BE2C (cell line): ENCODE measurements at regions not wholly inside any gene's neighbourhood (a gene's known extent, or its start where the extent isn't known, plus 50 kb on each side); places are given as distances from the start of the nearest gene placed in this dataset.

Source experiments
- DNase-seq: peaks from one replicate; pipeline ENCODE4 v3.0.0-alpha.2; 2020
- H3K27me3 ChIP-seq: fragments of 250-450 bp; sonication (Bioruptor Pico); 2 replicates; pipeline ENCODE4 v1.5.1; 2020; ENCODE audit warnings: mild to moderate bottlenecking
- H3K36me3 ChIP-seq: fragments of 250-450 bp; sonication (Bioruptor Pico); 2 replicates; pipeline ENCODE4 v1.5.1; 2020; ENCODE audit warnings: mild to moderate bottlenecking
- H3K4me1 ChIP-seq: fragments of 250-450 bp; sonication (Bioruptor Pico); 2 replicates; pipeline ENCODE4 v1.5.1; 2020
- H3K4me3 ChIP-seq: 2 replicates; pipeline ENCODE4 v1.5.1; 2011; ENCODE audit warnings: low read depth, low read length
- H3K9me3 ChIP-seq: fragments of 250-450 bp; sonication (Bioruptor Pico); 2 replicates; pipeline ENCODE4 v1.5.1; 2020
- TF ChIP-seq, protein P1 (sequence below): IDR thresholded peaks from 2 replicates; pipeline ENCODE4 v1.5.1; 2012; ENCODE audit warnings: mild to moderate bottlenecking, low read depth, low read length

DNA sequence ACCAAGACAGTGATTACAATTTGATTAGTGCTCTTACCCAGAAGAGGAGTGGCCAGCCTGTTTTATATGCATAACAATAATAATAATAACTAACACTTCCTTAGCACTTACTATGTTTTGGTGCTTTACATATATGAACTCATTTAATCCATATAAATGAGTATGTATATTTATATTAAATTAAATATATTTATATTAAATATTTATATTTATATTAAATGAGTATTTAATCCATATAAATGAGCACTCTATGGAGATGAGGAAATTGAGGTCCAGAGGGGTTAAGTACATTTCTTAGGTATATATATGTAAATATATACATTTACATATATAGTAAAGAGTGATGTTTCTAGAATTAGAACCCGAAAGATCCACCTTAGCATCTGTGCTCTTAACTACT, 673.9 kb upstream of the ACVR2A start:
- no peaks in the 10 kb centered on the region for H3K9me3 ChIP-seq
- no peak overlapping the region for H3K4me3 ChIP-seq
- no peaks in the 10 kb centered on the region for H3K27me3 ChIP-seq
- no peaks in the 10 kb centered on the region for H3K4me1 ChIP-seq
- no peaks in the 10 kb centered on the region for H3K36me3 ChIP-seq
- TF ChIP-seq, protein P1, sequence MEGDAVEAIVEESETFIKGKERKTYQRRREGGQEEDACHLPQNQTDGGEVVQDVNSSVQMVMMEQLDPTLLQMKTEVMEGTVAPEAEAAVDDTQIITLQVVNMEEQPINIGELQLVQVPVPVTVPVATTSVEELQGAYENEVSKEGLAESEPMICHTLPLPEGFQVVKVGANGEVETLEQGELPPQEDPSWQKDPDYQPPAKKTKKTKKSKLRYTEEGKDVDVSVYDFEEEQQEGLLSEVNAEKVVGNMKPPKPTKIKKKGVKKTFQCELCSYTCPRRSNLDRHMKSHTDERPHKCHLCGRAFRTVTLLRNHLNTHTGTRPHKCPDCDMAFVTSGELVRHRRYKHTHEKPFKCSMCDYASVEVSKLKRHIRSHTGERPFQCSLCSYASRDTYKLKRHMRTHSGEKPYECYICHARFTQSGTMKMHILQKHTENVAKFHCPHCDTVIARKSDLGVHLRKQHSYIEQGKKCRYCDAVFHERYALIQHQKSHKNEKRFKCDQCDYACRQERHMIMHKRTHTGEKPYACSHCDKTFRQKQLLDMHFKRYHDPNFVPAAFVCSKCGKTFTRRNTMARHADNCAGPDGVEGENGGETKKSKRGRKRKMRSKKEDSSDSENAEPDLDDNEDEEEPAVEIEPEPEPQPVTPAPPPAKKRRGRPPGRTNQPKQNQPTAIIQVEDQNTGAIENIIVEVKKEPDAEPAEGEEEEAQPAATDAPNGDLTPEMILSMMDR: no peak
- DNase-seq: no peak

DNA sequence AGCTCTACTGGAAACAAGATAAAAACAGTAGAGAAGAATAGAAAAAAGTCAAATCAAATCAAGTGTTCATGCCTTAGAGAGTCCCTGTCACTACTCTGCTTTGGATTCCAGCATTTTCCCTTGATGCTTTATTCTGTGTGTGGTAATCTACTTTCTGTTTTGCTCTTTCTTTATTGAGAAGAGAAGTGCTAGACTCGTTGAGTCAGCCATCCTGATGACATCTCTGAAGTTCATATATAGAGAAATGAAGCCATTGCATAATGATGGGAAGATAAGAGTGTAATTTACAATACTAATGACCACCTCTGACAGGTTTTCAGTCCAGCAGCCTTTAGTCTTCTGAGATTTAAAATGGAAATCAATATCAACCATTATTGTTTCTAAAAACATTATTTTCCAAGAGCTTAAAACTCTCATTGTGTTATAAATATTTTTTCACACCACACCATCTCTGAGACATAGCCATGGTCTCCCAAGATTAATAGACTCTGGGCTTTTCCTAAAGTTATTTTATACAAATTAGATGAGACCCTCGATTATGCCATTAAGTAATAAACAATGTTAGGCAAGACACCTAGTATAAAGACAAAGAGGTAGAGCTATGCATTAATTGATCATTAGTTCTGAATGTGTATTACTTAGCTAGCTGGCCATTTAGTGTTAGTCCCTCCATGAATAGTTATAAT, 679.0 kb upstream of the ACVR2A start:
- no peaks in the 10 kb centered on the region for H3K9me3 ChIP-seq
- H3K36me3 ChIP-seq: no peaks in the 10 kb centered on the region
- H3K4me3 ChIP-seq: no peak overlapping the region
- TF ChIP-seq, protein P1: no peak
- H3K27me3 ChIP-seq: no peaks in the 10 kb centered on the region
- DNase-seq: no peak
- H3K4me1 ChIP-seq: no peaks in the 10 kb centered on the region

DNA sequence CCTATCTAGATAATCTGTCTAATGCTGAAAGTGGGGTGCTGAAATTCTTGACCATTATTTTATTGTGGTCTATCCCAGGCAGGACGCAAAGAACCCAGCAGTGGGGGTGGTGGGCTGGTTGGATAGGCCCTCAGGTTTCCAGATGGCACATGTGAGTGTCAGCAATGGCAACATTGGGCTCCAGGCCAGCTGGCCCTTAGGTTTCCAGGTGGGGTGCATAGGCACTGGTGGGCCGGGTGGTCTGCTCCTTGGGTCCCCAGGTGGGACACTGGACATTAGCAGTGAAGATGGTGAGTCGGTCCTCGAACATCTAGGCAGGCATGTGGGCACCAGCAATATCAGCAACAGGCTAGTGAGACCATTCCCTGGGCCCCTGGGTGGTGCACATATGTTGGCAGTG, 680.3 kb upstream of the ACVR2A start:
- Histone ChIP-seq H3K4me1 (no peaks in the 10 kb centered on the region), H3K27me3 (no peaks in the 10 kb centered on the region), H3K9me3 (no peaks in the 10 kb centered on the region), H3K4me3 (no peak overlapping the region), H3K36me3 (no peaks in the 10 kb centered on the region)
- DNase-seq: no peak
- TF ChIP-seq, protein P1: no peak

DNA sequence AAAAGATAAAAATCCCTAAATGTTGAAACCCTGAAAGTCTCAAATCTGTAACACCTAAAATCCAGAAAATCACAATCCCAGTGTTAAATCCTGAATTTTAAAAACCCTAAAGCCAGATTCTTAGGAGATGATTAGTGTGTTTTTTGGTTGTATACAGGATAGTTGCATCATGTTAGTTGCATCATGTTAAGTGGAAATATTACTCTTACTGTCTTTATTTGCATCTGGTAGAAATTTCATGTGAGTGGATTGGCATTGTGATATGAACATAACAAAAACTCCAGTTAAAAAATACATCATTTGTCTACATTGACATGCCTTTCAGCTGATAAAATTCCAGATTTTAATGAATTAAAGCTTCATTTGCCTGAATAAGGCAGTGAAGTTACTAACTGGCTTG, 683.1 kb upstream of the ACVR2A start:
- no peaks in the 10 kb centered on the region for H3K9me3 ChIP-seq
- TF ChIP-seq, protein P1: no peak
- no peaks in the 10 kb centered on the region for H3K36me3 ChIP-seq
- DNase-seq: no peak
- H3K4me3 ChIP-seq: no peak overlapping the region
- no peaks in the 10 kb centered on the region for H3K4me1 ChIP-seq
- no peaks in the 10 kb centered on the region for H3K27me3 ChIP-seq

DNA sequence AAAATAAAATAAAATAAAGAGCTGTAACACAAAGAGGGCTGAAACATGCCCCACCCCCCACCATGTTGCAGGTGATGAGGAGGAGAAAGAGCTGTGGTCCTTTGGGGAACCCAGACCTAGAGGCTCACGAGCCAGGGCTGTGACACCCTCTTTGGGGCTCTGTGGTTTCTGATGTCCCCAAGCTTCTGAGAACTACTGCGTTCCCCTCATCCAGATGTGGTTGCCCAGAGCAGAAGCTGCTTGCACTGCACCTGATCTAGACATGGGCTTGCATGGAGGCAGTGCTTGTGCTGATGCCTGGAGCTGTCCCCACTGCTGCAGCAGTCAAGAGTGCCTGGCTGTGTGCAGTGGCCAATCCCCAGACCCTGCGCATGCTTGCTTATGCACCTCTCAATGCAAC, 687.9 kb upstream of the ACVR2A start:
- no peaks in the 10 kb centered on the region for H3K27me3 ChIP-seq
- no peaks in the 10 kb centered on the region for H3K9me3 ChIP-seq
- TF ChIP-seq, protein P1: no peak
- no peaks in the 10 kb centered on the region for H3K4me1 ChIP-seq
- H3K4me3 ChIP-seq: no peak overlapping the region
- H3K36me3 ChIP-seq: no peaks in the 10 kb centered on the region
- DNase-seq: no peak

DNA sequence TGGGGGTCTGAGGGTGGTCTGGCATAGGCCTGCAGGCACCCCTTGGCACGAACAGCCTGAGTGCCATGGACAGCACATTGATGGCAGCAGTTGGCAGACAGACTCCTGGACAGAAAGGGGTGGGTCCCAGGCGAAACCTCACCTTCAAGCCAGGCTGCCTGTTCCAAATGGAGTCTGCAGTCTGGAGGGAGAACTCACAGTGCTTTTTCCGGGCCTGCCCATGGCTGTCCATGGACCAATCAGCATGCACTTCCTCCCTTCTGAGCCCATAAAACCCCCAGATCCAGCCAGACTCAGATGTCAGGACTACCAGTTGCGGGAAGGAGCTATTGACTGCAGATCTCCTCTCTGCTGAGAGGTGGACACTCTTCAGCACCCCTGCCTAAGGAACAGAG, 694.6 kb upstream of the ACVR2A start:
- H3K9me3 ChIP-seq: no peaks in the 10 kb centered on the region
- H3K4me1 ChIP-seq: no peaks in the 10 kb centered on the region
- no peaks in the 10 kb centered on the region for H3K36me3 ChIP-seq
- H3K27me3 ChIP-seq: no peaks in the 10 kb centered on the region
- DNase-seq: no peak
- no peak overlapping the region for H3K4me3 ChIP-seq
- TF ChIP-seq, protein P1: no peak
